Right lung (tissue), 2 donors: ENCODE measurements at regions not wholly inside any gene's neighbourhood (a gene's known extent, or its start where the extent isn't known, plus 50 kb on each side); places are given as distances from the start of the nearest gene placed in this dataset.
A peak's percentile ranks its signal among the peaks of the same experiment; 100 is the strongest.
"Not testable (repeated sequence)": the region's sequence is repeated elsewhere in the genome, so short reads cannot be mapped to it uniquely, and the experiment has no call there.

Experiments
- DNase-seq, 2 donors: peaks; one replicate each; pipeline ENCODE4 v3.0.0-alpha.2; 2013

GRCh38 chr3:89932882-89933281, 825.5 kb downstream of the EPHA3 start:
- no peak for DNase-seq

GRCh38 chr3:89944461-89944860, 837.0 kb downstream of the EPHA3 start:
- not testable (repeated sequence) for DNase-seq

- DNase-seq, result no peak
These were observed 839.5 kb downstream of the EPHA3 start for GRCh38 chr3:89946884-89947283.

- no peak for DNase-seq
These were observed 840.0 kb downstream of the EPHA3 start for GRCh38 chr3:89947337-89947954.

- no peak for DNase-seq
These were observed 840.6 kb downstream of the EPHA3 start for GRCh38 chr3:89948008-89948407.

GRCh38 chr3:89950772-89951171, 843.4 kb downstream of the EPHA3 start:
- no peak for DNase-seq

GRCh38 chr3:89954137-89954536, 846.7 kb downstream of the EPHA3 start:
- no peak for DNase-seq

GRCh38 chr3:89955156-89955555, 847.7 kb downstream of the EPHA3 start:
- no peak for DNase-seq

- DNase-seq, result no peak
These were observed 850.0 kb downstream of the EPHA3 start for GRCh38 chr3:89957451-89957850.

GRCh38 chr3:89958163-89958562, 850.7 kb downstream of the EPHA3 start:
- not testable (repeated sequence) for DNase-seq

GRCh38 chr3:89964347-89964746, 856.9 kb downstream of the EPHA3 start:
- DNase-seq, result no peak

- DNase-seq, result no peak
These were observed 859.6 kb downstream of the EPHA3 start for GRCh38 chr3:89966877-89967665.

- DNase-seq, result no peak
These were observed 863.9 kb downstream of the EPHA3 start for GRCh38 chr3:89971329-89971728.

- DNase-seq, result no peak
These were observed 865.7 kb downstream of the EPHA3 start for GRCh38 chr3:89973156-89973555.

- no peak for DNase-seq
These were observed 867.6 kb downstream of the EPHA3 start for GRCh38 chr3:89974903-89975519.

- no peak for DNase-seq
These were observed 876.0 kb downstream of the EPHA3 start for GRCh38 chr3:89983449-89983848.

GRCh38 chr3:90005281-90005847, 897.9 kb downstream of the EPHA3 start:
- no peak for DNase-seq

GRCh38 chr3:90007778-90008499, 900.5 kb downstream of the EPHA3 start:
- DNase-seq, result peak; percentile 81 to 86

- DNase-seq, result no peak
These were observed 902.9 kb downstream of the EPHA3 start for GRCh38 chr3:90010341-90010740.

- DNase-seq, result peak in 1 of 2 donors; percentile 21
These were observed 903.7 kb downstream of the EPHA3 start for GRCh38 chr3:90011131-90011530.

- no peak for DNase-seq
These were observed 904.2 kb downstream of the EPHA3 start for GRCh38 chr3:90011596-90011995.

GRCh38 chr3:90011996-90012395, 904.6 kb downstream of the EPHA3 start:
- no peak for DNase-seq
